Spinal cord (tissue), 9 donors: ENCODE measurements at regions not wholly inside any gene's neighbourhood (a gene's known extent, or its start where the extent isn't known, plus 50 kb on each side); places are given as distances from the start of the nearest gene placed in this dataset.

Source experiments
- DNase-seq, 6 donors: peaks; one replicate each; pipeline versions ENCODE4 v3.0.0 to v3.0.0-alpha.2; 2013 to 2015; ENCODE audit warnings: low spot score in 6 of 6, low read depth in 4 of 6
- H3K27ac ChIP-seq: one replicate; pipeline ENCODE4 v1.5.1; 2013; ENCODE audit warnings: low read depth, low read length, control low read depth
- H3K27me3 ChIP-seq: one replicate; pipeline ENCODE4 v1.6.1; 2013; ENCODE audit warnings: low read length; ENCODE audit not compliant: control insufficient read depth, insufficient read depth
- H3K36me3 ChIP-seq: one replicate; pipeline ENCODE4 v1.6.1; 2013; ENCODE audit warnings: low read length; ENCODE audit not compliant: control insufficient read depth, insufficient read depth
- H3K4me1 ChIP-seq: one replicate; pipeline ENCODE4 v1.6.1; 2013; ENCODE audit warnings: low read length; ENCODE audit not compliant: control insufficient read depth, insufficient read depth
- H3K4me3 ChIP-seq: one replicate; pipeline ENCODE4 v1.5.1; 2013; ENCODE audit warnings: low read depth, low read length, control low read depth
- H3K9me3 ChIP-seq: one replicate; pipeline ENCODE4 v1.6.1; 2013; ENCODE audit warnings: low read length; ENCODE audit not compliant: control insufficient read depth, insufficient read depth
- WGBS: methylation state at CpG from one replicate; pipeline ENCODE4 v1.1.5; 2013; ENCODE audit warnings: missing lambda C conversion rate; ENCODE audit not compliant: insufficient coverage; 5-methylcytosine and 5-hydroxymethylcytosine counted together
- donor health status: healthy.

DNA sequence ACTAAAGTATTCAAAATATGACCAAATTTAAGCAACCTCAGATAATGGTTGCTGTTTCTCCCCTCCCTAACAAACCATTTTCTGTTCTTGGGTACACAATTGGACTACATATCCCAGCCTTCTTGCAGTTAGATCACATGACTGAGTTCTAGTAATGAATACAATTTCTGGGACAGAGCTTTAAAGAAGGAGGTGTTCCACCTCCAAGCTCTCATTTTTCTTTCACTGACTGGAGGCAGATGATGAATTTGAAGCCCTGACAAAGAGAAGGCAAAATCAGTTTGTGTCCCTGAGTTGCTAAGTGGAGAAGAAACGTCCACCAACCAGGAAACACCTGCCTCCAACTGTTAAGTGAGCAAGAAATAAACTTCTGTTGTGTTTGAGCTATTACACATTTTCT lies 117.2 kb downstream of the LCA5 start:
- Histone ChIP-seq H3K27ac (no peak overlapping the region), H3K36me3 (no peaks in the 10 kb centered on the region), H3K27me3 (no peaks in the 10 kb centered on the region), H3K9me3 (no peaks in the 10 kb centered on the region), H3K4me1 (no peaks in the 10 kb centered on the region), H3K4me3 (no peak overlapping the region)
- no CpG with 5 or more reads among the region's 1 CpG for WGBS
- DNase-seq = peak in 1 of 6 donors; percentile 16

DNA sequence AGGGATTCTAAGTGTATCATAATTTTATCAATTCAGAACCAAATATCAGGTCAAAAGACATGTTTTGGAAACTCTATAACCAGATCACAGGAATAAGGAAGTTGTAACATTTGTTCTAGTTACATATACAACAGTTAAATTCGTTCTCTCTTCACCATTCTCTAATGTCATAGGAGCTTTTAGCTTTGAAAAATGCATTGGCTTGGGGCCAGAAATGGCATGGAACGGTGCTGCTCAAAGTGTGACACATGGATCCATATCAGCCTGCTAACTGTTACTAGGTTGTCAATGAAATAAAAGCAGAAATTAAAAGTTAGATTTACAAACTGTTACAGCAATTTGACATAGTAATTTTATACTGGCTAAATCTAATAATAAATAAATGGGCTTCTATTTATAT lies 120.3 kb downstream of the LCA5 start:
- H3K27ac ChIP-seq = no peak overlapping the region
- H3K4me1 ChIP-seq = no peaks in the 10 kb centered on the region
- H3K27me3 ChIP-seq = no peaks in the 10 kb centered on the region
- no peaks in the 10 kb centered on the region for H3K9me3 ChIP-seq
- H3K4me3 ChIP-seq = no peak overlapping the region
- no peaks in the 10 kb centered on the region for H3K36me3 ChIP-seq
- WGBS = no CpG with 5 or more reads among the region's 2 CpGs
- peak in 1 of 6 donors; percentile 9 for DNase-seq

DNA sequence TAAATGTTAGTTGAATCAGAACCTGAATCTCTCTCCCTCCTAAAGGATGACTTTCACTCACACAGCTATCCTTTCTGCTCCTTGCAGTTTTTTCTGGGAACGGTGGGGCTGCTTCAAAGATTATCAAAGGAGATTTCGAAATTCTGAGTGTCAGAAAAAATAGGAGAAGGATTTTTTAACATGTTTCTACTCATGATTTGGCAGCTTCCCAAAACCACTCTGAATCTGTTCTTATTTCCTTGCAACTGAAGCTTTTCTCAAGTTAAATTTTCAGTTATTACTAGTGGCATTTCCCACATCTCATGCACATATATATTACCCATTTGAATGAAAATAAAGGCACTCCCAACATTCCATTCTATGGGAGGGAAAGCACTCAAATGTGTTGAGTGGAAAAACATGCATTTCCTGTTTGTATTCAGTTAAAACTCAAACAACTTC lies 123.6 kb downstream of the LCA5 start:
- no peaks in the 10 kb centered on the region for H3K27me3 ChIP-seq
- H3K4me3 ChIP-seq = no peak overlapping the region
- H3K27ac ChIP-seq = no peak overlapping the region
- H3K9me3 ChIP-seq = no peaks in the 10 kb centered on the region
- peak in 2 of 6 donors; percentile 52 to 60 for DNase-seq
- H3K4me1 ChIP-seq = no peaks in the 10 kb centered on the region
- no peaks in the 10 kb centered on the region for H3K36me3 ChIP-seq
- WGBS = no CpG with 5 or more reads among the region's 2 CpGs

DNA sequence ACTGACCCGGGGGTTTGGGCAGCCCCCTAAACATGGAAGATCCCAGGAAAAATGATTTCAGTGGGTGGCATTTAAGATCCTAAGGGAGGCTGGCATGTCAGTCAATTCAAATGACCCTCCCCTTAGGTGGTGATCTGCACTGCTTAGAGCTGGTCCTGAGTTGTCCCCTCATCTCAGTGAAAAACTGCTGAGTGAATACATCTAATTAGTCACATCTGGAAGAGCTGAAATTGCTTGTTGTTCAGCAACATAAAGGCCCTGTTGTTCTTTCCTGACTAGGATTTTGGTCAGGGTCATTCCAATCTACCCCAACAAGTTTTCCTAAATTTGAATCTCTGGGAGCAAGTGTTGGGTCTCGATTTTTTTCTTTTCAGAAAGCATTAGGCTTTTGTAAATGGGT lies 126.4 kb downstream of the LCA5 start:
- H3K27ac ChIP-seq = no peak overlapping the region

DNA sequence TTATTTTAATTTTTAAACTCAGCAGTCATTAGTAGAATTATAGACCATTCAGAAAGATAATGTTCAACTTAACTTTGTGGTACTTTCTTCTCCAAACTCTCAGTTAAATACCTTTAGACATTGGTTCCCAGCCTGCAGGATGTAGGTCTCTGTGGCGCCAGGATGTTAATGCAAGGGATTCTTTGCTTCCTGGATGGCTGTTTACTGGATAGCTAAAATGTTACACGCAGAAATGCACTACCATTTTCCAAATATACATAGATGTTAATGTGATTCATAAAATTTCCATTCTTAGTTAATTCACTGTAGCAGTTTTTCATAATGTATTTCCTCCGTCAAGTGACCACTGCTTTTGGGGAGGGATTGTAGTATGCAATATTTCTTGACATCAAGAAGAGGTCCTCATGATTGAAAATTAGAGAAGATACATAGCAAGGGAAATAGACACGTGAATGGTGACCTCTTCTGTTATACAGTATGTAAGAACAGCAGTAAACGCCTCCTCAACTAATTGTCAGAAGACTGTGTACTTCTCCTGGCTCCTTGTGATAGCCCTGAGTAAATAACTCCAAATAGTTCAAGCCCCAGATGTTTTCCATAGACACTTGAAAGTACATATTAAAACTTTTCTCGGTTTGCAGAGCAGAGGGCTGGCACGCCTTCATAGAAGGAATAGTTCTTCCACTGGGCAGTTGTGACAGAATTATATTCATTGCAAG lies 128.8 kb downstream of the LCA5 start:
- Histone ChIP-seq H3K27ac (no peak overlapping the region), H3K27me3 (no peaks in the 10 kb centered on the region), H3K4me3 (no peak overlapping the region), H3K4me1 (no peaks in the 10 kb centered on the region), H3K36me3 (no peaks in the 10 kb centered on the region), H3K9me3 (no peaks in the 10 kb centered on the region)
- WGBS = 100% methylated on average over 1 of the region's 7 CpGs
- no peak for DNase-seq

More for the DNA sequence above, 126.4 kb downstream of the LCA5 start:
- H3K36me3 ChIP-seq = no peaks in the 10 kb centered on the region
- H3K9me3 ChIP-seq = no peaks in the 10 kb centered on the region
- WGBS = 67% methylated on average over 1 of the region's 2 CpGs
- H3K27me3 ChIP-seq = no peaks in the 10 kb centered on the region
- DNase-seq = no peak
- H3K4me3 ChIP-seq = no peak overlapping the region
- H3K4me1 ChIP-seq = no peaks in the 10 kb centered on the region

- H3K27ac ChIP-seq = no peak overlapping the region
- no peak for DNase-seq
- 95% methylated on average over 6 of the region's 8 CpGs for WGBS
Observed at GRCh38 chr6:79404677-79405076, 132.6 kb downstream of the LCA5 start.

GRCh38 chr6:79404261-79404660 lies 133.0 kb downstream of the LCA5 start:
- no peak for DNase-seq
- H3K4me1 ChIP-seq = no peaks in the 10 kb centered on the region
- H3K4me3 ChIP-seq = no peak overlapping the region

More at GRCh38 chr6:79404677-79405076, 132.6 kb downstream of the LCA5 start:
- Histone ChIP-seq H3K36me3 (no peaks in the 10 kb centered on the region), H3K4me3 (no peak overlapping the region), H3K4me1 (no peaks in the 10 kb centered on the region), H3K27me3 (no peaks in the 10 kb centered on the region), H3K9me3 (no peaks in the 10 kb centered on the region)

DNA sequence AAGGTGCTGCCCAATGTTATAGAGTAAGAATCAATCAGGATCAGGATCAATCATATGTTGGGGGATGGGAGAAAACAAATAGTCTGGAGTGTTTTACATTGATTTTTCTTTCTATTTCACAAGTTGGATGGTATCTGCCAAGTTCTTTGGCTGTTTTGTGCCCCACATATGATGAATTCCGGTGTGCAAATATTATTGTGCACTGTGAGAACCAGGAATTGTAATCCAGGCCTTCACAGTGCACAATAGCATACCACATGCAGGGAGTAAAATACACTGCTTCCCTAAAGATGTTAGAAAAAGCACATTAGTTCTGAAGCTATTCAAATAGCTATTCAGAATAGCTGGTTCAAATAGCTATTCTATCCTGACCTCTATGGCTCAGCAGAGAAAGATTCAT lies 133.7 kb downstream of the LCA5 start:
- no peaks in the 10 kb centered on the region for H3K9me3 ChIP-seq
- H3K27me3 ChIP-seq = no peaks in the 10 kb centered on the region
- no peaks in the 10 kb centered on the region for H3K36me3 ChIP-seq
- DNase-seq = peak in 1 of 6 donors; percentile 41
- H3K4me1 ChIP-seq = no peaks in the 10 kb centered on the region
- WGBS = 60% methylated on average over 1 of the region's 1 CpG
- no peak overlapping the region for H3K27ac ChIP-seq
- no peak overlapping the region for H3K4me3 ChIP-seq

More at GRCh38 chr6:79404261-79404660, 133.0 kb downstream of the LCA5 start:
- WGBS = 91% methylated on average over 1 of the region's 3 CpGs
- H3K27ac ChIP-seq = no peak overlapping the region
- no peaks in the 10 kb centered on the region for H3K36me3 ChIP-seq
- no peaks in the 10 kb centered on the region for H3K27me3 ChIP-seq
- H3K9me3 ChIP-seq = no peaks in the 10 kb centered on the region

DNA sequence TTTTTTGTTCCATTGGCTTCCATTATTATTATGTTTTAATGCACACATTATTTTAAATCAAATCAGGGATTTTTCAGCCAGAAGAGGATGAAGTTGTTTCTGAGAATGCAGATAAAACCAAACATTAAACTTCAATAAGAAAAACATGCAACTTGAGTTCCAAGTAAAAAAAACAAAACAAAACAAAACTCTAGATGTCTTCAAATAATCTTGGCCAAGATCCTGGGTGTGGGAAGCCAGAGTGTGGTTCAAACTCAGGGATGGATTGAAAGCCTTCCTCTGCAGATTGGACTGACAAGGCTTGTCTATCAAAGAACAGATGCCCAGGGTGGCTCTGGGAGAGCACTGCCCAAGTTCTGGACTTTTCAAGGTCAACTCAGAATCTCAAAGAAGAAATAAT lies 134.1 kb downstream of the LCA5 start:
- Histone ChIP-seq H3K9me3 (no peaks in the 10 kb centered on the region), H3K27me3 (no peaks in the 10 kb centered on the region), H3K36me3 (no peaks in the 10 kb centered on the region), H3K4me1 (no peaks in the 10 kb centered on the region), H3K4me3 (no peak overlapping the region), H3K27ac (no peak overlapping the region)
- no peak for DNase-seq

- H3K4me3 ChIP-seq = no peak overlapping the region
- WGBS = 0% methylated on average over 2 of the region's 3 CpGs
- H3K9me3 ChIP-seq = no peaks in the 10 kb centered on the region
- no peak for DNase-seq
- no peaks in the 10 kb centered on the region for H3K27me3 ChIP-seq
- H3K27ac ChIP-seq = no peak overlapping the region
- H3K4me1 ChIP-seq = no peaks in the 10 kb centered on the region
- no peaks in the 10 kb centered on the region for H3K36me3 ChIP-seq
Observed at GRCh38 chr6:79399499-79399898, 137.7 kb downstream of the LCA5 start.
